A549 (cell line): ENCODE measurements at regions not wholly inside any gene's neighbourhood (a gene's known extent, or its start where the extent isn't known, plus 50 kb on each side); places are given as distances from the start of the nearest gene placed in this dataset.
"Not testable (repeated sequence)": the region's sequence is repeated elsewhere in the genome, so short reads cannot be mapped to it uniquely, and the experiment has no call there.

ENCODE experiments used
- ATAC-seq, 2 experiments: fragments of 200-7000 bp in 1 of 2; fragments of >200 bp in 1 of 2; cut with Nextera tagmentation in 1 of 2; cut with Tn5 transposase in 1 of 2; 3 replicates each; pipeline versions ENCODE4 v1.8.0 to v1.9.1; 2018 to 2020; ENCODE audit warnings: mild to moderate bottlenecking in 1 of 2, moderate library complexity in 1 of 2
- CTCF ChIA-PET: fragments of 300-600 bp; sonication (Branson Sonifier 250); formaldehyde crosslinking; extraction: SDS; loops from one replicate; lab custom pipeline; 2021; ENCODE audit warnings: antibody characterized with exemption, inconsistent platforms; lab: Yijun Ruan, JAX
- POLR2A ChIA-PET: fragments of 350-600 bp; formaldehyde crosslinking; extraction: SDS; loops from one replicate; lab custom pipeline; 2021; ENCODE audit warnings: antibody characterized with exemption, inconsistent platforms; lab: Yijun Ruan, JAX
- DNase-seq, 2 experiments: peaks; one replicate each; pipeline versions ENCODE4 v3.0.0 to v3.0.0-alpha.2; 2011 to 2016; ENCODE audit warnings: low read depth in 1 of 2, low spot score in 1 of 2
- FAIRE-seq: peaks from 2 replicates; lab custom pipeline; 2011; peaks lifted over from hg19 to GRCh38; lab: Jason Lieb, UNC
- H3K27ac ChIP-seq, 2 experiments: fragments of >200 bp; sonication (Bioruptor Twin); formaldehyde crosslinking; 3 replicates each; pipeline ENCODE4 v1.5.1; 2016 to 2017
- H3K4me1 ChIP-seq: fragments of >200 bp; sonication (Bioruptor Twin); formaldehyde crosslinking; 3 replicates; pipeline ENCODE4 v1.6.1; 2016
- H3K4me2 ChIP-seq: fragments of >200 bp; sonication (Bioruptor Twin); formaldehyde crosslinking; 3 replicates; pipeline ENCODE4 v1.6.1; 2016
- H3K4me3 ChIP-seq: fragments of >200 bp; sonication (Bioruptor Twin); formaldehyde crosslinking; 3 replicates; pipeline ENCODE4 v1.5.1; 2016
- H3K9me3 ChIP-seq: fragments of >200 bp; sonication (Bioruptor Twin); formaldehyde crosslinking; 3 replicates; pipeline ENCODE4 v1.6.1; 2016
- BHLHE40 ChIP-seq: IDR thresholded peaks from 2 replicates; pipeline ENCODE4 v1.6.1; 2012; ENCODE audit warnings: low read depth, low read length, inconsistent platforms
- CBX2 ChIP-seq: fragments of 200-600 bp; sonication (generic); IDR thresholded peaks from 2 replicates; pipeline ENCODE4 v1.6.1; 2016; ENCODE audit warnings: low read depth, mild to moderate bottlenecking, borderline replicate concordance
- EHF ChIP-seq: fragments of 250-450 bp; sonication (Bioruptor Pico); IDR thresholded peaks from 2 replicates; pipeline ENCODE4 v1.5.0; 2020; ENCODE audit warnings: mild to moderate bottlenecking
- EHMT2 ChIP-seq: fragments of 200-600 bp; sonication (generic); IDR thresholded peaks from 2 replicates; pipeline ENCODE4 v1.6.1; 2016; ENCODE audit warnings: antibody characterized with exemption, low read depth, mild to moderate bottlenecking, moderate library complexity
- ELK1 ChIP-seq: fragments of 150-350 bp; IDR thresholded peaks from 2 replicates; pipeline ENCODE4 v1.6.1; 2014; ENCODE audit warnings: low read depth, mild to moderate bottlenecking, low read length
- GATA3 ChIP-seq: IDR thresholded peaks from 2 replicates; pipeline ENCODE4 v1.6.1; 2012; ENCODE audit warnings: borderline replicate concordance
- HEYL ChIP-seq: fragments of 250-450 bp; sonication (Bioruptor Pico); IDR thresholded peaks from 2 replicates; pipeline ENCODE4 v1.8.0; 2021; ENCODE audit warnings: mild to moderate bottlenecking, moderate library complexity
- HMGXB4 ChIP-seq: fragments of 250-450 bp; sonication (Bioruptor Pico); IDR thresholded peaks from 2 replicates; pipeline ENCODE4 v1.5.0; 2021; ENCODE audit warnings: mild to moderate bottlenecking, moderate library complexity, borderline replicate concordance
- HOXB13 ChIP-seq: fragments of 250-450 bp; sonication (Bioruptor Pico); IDR thresholded peaks from 2 replicates; pipeline ENCODE4 v1.5.0; 2020; ENCODE audit warnings: low read depth, mild to moderate bottlenecking, moderate library complexity
- HOXB5 ChIP-seq: fragments of 250-450 bp; sonication (Bioruptor Pico); IDR thresholded peaks from 2 replicates; pipeline ENCODE4 v1.5.0; 2020; ENCODE audit warnings: mild to moderate bottlenecking, moderate library complexity
- JUN ChIP-seq, 2 experiments: fragments of >200 bp; sonication (Bioruptor Twin); formaldehyde crosslinking; IDR thresholded peaks; 2 replicates in 1 of 2; 3 replicates in 1 of 2; pipeline ENCODE4 v1.6.1; 2016 to 2017
- KDM1A ChIP-seq: fragments of 200-600 bp; sonication (generic); IDR thresholded peaks from 2 replicates; pipeline ENCODE4 v1.6.1; 2016; ENCODE audit warnings: low read depth, mild to moderate bottlenecking
- KDM5A ChIP-seq: fragments of 200-600 bp; sonication (generic); IDR thresholded peaks from 2 replicates; pipeline ENCODE4 v1.6.1; 2016; ENCODE audit warnings: antibody characterized with exemption, mild to moderate bottlenecking
- MYC ChIP-seq: IDR thresholded peaks from 2 replicates; pipeline ENCODE4 v1.6.1; 2012; ENCODE audit warnings: mild to moderate bottlenecking, inconsistent platforms, low read length, improper control_type of control experiment, borderline replicate concordance
- NPAS2 ChIP-seq: fragments of 250-450 bp; sonication (Bioruptor Pico); IDR thresholded peaks from 2 replicates; pipeline ENCODE4 v1.8.0; 2022; ENCODE audit warnings: mild to moderate bottlenecking, moderate library complexity, borderline replicate concordance
- NR3C1 ChIP-seq: fragments of >200 bp; sonication (Bioruptor Twin); formaldehyde crosslinking; IDR thresholded peaks from 3 replicates; pipeline ENCODE4 v1.6.1; 2017
- PHF8 ChIP-seq: fragments of 200-600 bp; sonication (generic); IDR thresholded peaks from 2 replicates; pipeline ENCODE4 v1.6.1; 2016; ENCODE audit warnings: low read depth, mild to moderate bottlenecking, antibody characterized with exemption, moderate library complexity, borderline replicate concordance
- RAD21 ChIP-seq, 2 experiments: fragments of >200 bp in 1 of 2; sonication (Bioruptor Twin) in 1 of 2; formaldehyde crosslinking in 1 of 2; IDR thresholded peaks in 1 of 2; conservative IDR thresholded peaks in 1 of 2; 2 replicates in 1 of 2; 3 replicates in 1 of 2; pipeline ENCODE4 v1.6.1; 2012 to 2018; ENCODE audit warnings: inconsistent platforms in 1 of 2
- RARB ChIP-seq: fragments of 250-450 bp; sonication (Bioruptor Pico); IDR thresholded peaks from 2 replicates; pipeline ENCODE4 v1.8.0; 2021; ENCODE audit warnings: mild to moderate bottlenecking, moderate library complexity
- REST ChIP-seq: fragments of 200-600 bp; sonication (generic); IDR thresholded peaks from 2 replicates; pipeline ENCODE4 v1.6.1; 2016; ENCODE audit warnings: antibody characterized with exemption, mild to moderate bottlenecking, moderate library complexity
- RFX5 ChIP-seq: fragments of 450-650 bp; IDR thresholded peaks from 2 replicates; pipeline ENCODE4 v1.7.1; 2014; ENCODE audit warnings: antibody characterized with exemption, mild to moderate bottlenecking, moderate library complexity
- SREBF2 ChIP-seq: fragments of 450-650 bp; IDR thresholded peaks from 2 replicates; pipeline ENCODE4 v1.6.1; 2014; ENCODE audit warnings: mild to moderate bottlenecking, moderate library complexity
- USF2 ChIP-seq: fragments of 450-650 bp; IDR thresholded peaks from 2 replicates; pipeline ENCODE4 v1.6.1; 2014; ENCODE audit warnings: antibody characterized with exemption
- ZSCAN20 ChIP-seq: fragments of 250-450 bp; sonication (Bioruptor Pico); IDR thresholded peaks from 2 replicates; pipeline ENCODE4 v1.8.0; 2022; ENCODE audit warnings: mild to moderate bottlenecking, moderate library complexity
- WGBS: methylation state at CpG from one replicate; pipeline ENCODE4 v1.1.6; 2017; ENCODE audit errors: missing lambda C conversion rate; 5-methylcytosine and 5-hydroxymethylcytosine counted together

- FAIRE-seq (no peak), ATAC-seq (0 out of 6 replicates have a peak, but pooled peaks of 1 of the 2 experiments have one; percentile 52), DNase-seq (no peak)
- TF ChIP-seq RAD21 (conservative IDR thresholded peaks at IDR 0.05 in 1 of 2, IDR thresholded peaks at IDR 0.05 in 1 of 2) (0 out of 5 replicates have a peak, but pooled peaks of 1 of the 2 experiments have one; percentile 5), PHF8 (no peak)
- no peak overlapping the region for H3K4me2 ChIP-seq
- POLR2A ChIA-PET = no interaction called here
- CTCF ChIA-PET = interaction anchor here (0.6 kb wide), 1 partner anchor 714 kb away, joined by 3 read pairs; no protein-coding TSS in a partner anchor
- H3K27ac ChIP-seq = no peak overlapping the region
- no peaks in the 10 kb centered on the region for H3K9me3 ChIP-seq
- WGBS = 33% methylated on average over 3 of the region's 3 CpGs
- no peak overlapping the region for H3K4me3 ChIP-seq
- H3K4me1 ChIP-seq = no peaks in the 10 kb centered on the region
These were observed 68.6 kb upstream of the SEM1 start for GRCh38 chr7:96778263-96778662.

- POLR2A ChIA-PET = no interaction called here
- DNase-seq = no peak
- H3K27ac ChIP-seq = no peak overlapping the region
- no peaks in the 10 kb centered on the region for H3K9me3 ChIP-seq
- H3K4me1 ChIP-seq = no peaks in the 10 kb centered on the region
- ATAC-seq = no peak
- H3K4me2 ChIP-seq = no peak overlapping the region
- CTCF ChIA-PET = no interaction called here
- no peak overlapping the region for H3K4me3 ChIP-seq
- FAIRE-seq = no peak
- TF ChIP-seq HOXB13 = no peak
- no peak for TF ChIP-seq JUN (IDR thresholded peaks at IDR 0.05)
- no peak for TF ChIP-seq HEYL (CRISPR knock-in tag)
- TF ChIP-seq EHMT2 = no peak
- no peak for TF ChIP-seq HOXB5
- TF ChIP-seq SREBF2 = no peak
- no peak for TF ChIP-seq GATA3
These were observed 72.3 kb upstream of the SEM1 start for GRCh38 chr7:96781919-96782318.

GRCh38 chr7:96782686-96783298 lies 73.1 kb upstream of the SEM1 start:
- DNase-seq, H3K4me1 ChIP-seq, POLR2A ChIA-PET, ATAC-seq, H3K9me3 ChIP-seq, H3K27ac ChIP-seq, CTCF ChIA-PET, H3K4me3 ChIP-seq, H3K4me2 ChIP-seq, FAIRE-seq: not testable (repeated sequence)
- 20% methylated on average over 7 of the region's 7 CpGs for WGBS

- Histone ChIP-seq H3K4me1 (no peaks in the 10 kb centered on the region), H3K4me3 (no peak overlapping the region), H3K9me3 (no peaks in the 10 kb centered on the region), H3K27ac (no peak overlapping the region), H3K4me2 (no peak overlapping the region)
- ATAC-seq = no peak
- FAIRE-seq = no peak
- ChIA-PET POLR2A (no interaction called here), CTCF (no interaction called here)
- no peak for DNase-seq
- 4% methylated on average over 1 of the region's 1 CpG for WGBS
- TF ChIP-seq CBX2 (no peak), RAD21 (conservative IDR thresholded peaks at IDR 0.05 in 1 of 2, IDR thresholded peaks at IDR 0.05 in 1 of 2) (no peak), BHLHE40 (no peak), ELK1 (no peak), JUN (IDR thresholded peaks at IDR 0.05) (no peak), EHF (no peak), HMGXB4 (no peak), USF2 (no peak), ZSCAN20 (no peak), NR3C1 (no peak), REST (no peak), RFX5 (no peak), NPAS2 (no peak), SREBF2 (no peak), MYC (no peak), RARB (CRISPR knock-in tag) (no peak), KDM5A (no peak), KDM1A (no peak)
These were observed 75.0 kb upstream of the SEM1 start for GRCh38 chr7:96784597-96784996.
